HG03097 (cell line): ENCODE measurements at regions not wholly inside any gene's neighbourhood (a gene's known extent, or its start where the extent isn't known, plus 50 kb on each side); places are given as distances from the start of the nearest gene placed in this dataset.
"Not testable (repeated sequence)": the region's sequence is repeated elsewhere in the genome, so short reads cannot be mapped to it uniquely, and the experiment has no call there.

ENCODE experiments used
- ATAC-seq: cut with Tn5 transposase; IDR thresholded peaks from one replicate; pipeline ENCODE4 v1.9.1; 2021; ENCODE audit not compliant: unreplicated experiment, low FRiP score

GRCh38 chr7:76736724-76737123 lies 109.6 kb upstream of the POMZP3 start:
- not testable (repeated sequence) for ATAC-seq

GRCh38 chr7:76736091-76736490 lies 109.0 kb upstream of the POMZP3 start:
- ATAC-seq, result not testable (repeated sequence)

GRCh38 chr7:76735668-76736067 lies 108.6 kb upstream of the POMZP3 start:
- ATAC-seq, result not testable (repeated sequence)

- ATAC-seq, result not testable (repeated sequence)
Observed at GRCh38 chr7:76728571-76728974, 101.5 kb upstream of the POMZP3 start.

DNA sequence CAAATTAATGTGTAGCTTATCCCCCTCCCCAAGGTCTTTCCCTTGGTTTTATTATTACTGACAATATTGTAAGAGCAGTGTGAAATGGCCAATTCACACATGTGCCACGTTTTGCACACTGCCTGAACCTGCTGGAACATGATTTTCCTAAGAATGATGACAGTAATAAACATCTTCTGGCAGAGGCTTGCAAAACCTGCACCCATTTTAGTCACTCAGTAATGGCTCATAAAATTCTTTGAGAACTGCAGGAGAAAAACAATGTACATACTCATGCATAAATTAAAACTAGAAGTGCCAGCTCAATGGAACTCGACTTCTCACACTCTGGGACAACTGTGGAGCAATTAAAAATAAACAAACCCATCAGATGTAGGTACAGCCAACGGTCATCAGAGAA lies 96.8 kb upstream of the POMZP3 start:
- ATAC-seq, result not testable (repeated sequence)

DNA sequence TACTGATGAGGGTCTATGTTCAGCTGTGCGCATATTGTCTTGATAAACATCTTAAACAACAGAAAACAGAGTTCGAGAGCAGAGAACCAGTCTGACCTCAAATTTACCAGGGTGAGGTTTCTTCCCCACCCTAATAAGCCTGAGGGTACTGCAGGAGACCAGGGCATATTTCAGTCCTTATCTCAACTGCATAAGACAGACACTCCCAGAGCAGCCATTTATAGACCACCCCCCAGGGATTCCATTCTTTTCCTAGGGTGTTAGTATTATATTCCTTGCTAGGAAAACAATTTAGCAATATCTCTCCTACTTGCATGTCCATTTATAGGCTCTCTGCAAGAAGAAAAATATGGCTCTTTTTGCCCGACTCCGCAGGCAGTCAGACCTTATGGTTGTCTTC lies 89.5 kb upstream of the POMZP3 start:
- ATAC-seq, result not testable (repeated sequence)

GRCh38 chr7:76712926-76713325 lies 85.8 kb upstream of the POMZP3 start:
- ATAC-seq, result not testable (repeated sequence)

GRCh38 chr7:76711648-76712047 lies 84.6 kb upstream of the POMZP3 start:
- ATAC-seq, result not testable (repeated sequence)

DNA sequence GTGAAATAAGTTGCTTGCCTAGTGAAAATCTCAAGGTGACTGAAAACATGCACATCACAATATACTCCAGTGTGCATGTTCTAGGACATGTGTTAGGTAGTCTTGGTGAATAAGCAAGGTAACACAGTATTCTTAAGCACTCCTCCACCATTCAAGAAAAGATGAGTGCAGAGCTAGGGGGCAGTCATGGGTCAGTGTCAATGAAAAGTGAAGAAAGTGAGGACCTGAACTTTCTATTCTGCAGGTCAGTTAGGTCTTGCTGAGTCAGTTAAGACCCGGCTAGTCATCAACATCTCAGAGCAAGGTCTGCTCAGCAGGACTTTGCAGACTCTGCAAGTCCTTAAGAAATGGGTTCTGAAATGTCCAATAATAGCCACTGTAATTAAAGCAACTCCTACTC lies 82.6 kb upstream of the POMZP3 start:
- ATAC-seq, result not testable (repeated sequence)

DNA sequence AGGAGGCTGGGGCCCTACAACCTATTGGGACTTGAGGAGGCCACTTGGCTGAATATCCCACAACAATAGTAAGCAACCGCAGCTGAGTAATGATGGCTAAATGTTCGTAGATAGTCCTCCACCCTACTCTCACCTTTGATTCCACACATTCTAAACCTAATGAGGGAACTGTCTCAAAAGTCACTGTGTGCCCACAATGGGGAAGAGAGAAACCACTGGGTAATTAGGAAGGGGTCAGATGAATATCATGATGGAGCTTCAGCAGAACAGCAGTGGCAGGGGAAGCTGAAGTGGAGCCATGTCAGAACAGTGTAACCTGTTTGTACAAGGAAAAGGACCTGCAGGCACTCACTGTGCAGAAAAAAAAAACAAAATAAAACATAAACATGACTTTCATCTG lies 81.4 kb upstream of the POMZP3 start:
- ATAC-seq, result not testable (repeated sequence)

DNA sequence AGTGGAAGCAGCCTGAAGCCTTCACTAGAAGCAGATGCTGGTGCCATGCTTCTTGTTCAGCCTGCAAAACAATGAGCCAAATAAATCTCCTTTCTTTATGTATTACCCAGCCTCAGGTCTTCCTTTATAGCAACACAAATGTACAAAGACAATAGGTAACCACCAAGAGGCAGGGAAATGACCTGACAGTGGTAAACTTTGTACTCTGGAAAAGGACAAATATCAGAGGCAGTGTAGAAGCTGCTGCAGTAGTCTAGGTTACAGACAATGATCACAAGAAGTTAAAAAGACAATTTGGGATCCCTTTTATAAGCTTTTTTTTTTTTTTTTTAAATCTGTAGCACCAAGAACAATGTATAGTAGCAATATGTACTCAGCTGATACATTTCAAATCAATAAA lies 76.7 kb upstream of the POMZP3 start:
- ATAC-seq, result not testable (repeated sequence)

GRCh38 chr7:76686277-76686676 lies 59.2 kb upstream of the POMZP3 start:
- ATAC-seq, result not testable (repeated sequence)

DNA sequence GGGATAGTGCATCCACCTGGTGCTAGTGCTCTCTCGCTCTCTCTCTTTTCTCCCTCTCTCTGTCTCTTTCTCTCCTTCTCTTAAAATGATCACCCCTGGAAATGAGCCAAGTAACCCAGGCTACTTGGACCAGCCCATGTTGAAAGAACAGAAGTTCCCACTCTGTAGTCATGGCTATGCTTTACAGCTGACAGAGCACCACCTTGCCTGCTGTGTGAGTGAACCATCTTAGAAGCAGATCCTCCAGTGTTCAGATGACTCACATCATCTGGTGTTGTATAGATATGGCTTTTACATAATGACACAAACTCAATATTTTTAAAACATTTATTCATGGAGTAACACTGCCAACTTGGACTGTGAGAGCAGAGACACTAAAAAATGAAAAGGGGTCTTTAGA lies 57.7 kb upstream of the POMZP3 start:
- not testable (repeated sequence) for ATAC-seq

GRCh38 chr7:76683631-76684030 lies 56.6 kb upstream of the POMZP3 start:
- not testable (repeated sequence) for ATAC-seq

GRCh38 chr7:76681810-76682209 lies 54.7 kb upstream of the POMZP3 start:
- ATAC-seq, result not testable (repeated sequence)

DNA sequence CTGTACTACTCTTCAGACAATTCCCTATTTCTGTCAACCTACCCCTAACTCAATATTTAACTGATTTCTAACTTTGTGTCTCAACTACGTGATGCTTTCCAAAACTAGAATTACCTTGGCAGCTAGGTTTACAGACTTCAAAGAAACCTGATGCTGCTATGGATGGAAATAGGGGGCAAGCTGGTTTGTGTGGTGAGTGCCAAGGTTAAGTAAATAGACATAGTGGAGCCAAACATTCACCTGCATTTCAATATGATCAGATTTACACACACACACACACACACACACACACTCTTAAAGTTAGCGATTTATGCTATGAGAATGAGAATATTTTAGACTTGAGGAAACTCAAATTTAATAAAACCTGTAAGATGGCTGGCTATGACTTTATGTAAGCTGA lies 52.1 kb upstream of the POMZP3 start:
- ATAC-seq, result not testable (repeated sequence)

GRCh38 chr7:76678500-76678899 lies 51.4 kb upstream of the POMZP3 start:
- not testable (repeated sequence) for ATAC-seq

DNA sequence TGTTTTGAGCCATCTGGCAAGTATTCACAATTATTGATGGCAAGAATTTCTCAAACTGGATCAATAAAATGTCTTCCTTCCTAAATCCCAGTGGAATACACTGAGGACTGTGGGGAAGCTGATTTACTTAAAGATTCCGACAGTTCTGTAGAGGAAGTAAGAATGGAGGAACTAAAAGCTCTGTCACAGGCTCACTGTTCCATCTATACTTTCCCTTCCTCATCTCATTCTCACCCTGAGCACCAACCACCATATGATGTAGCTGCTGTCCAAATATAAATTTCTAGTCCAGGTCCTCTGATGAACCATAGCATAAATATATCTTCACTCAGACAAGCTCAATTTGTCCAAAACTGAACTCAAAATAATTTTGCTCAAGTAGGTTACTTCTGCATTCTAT lies 49.8 kb upstream of the POMZP3 start:
- not testable (repeated sequence) for ATAC-seq
